G401 (cell line): ENCODE measurements at regions not wholly inside any gene's neighbourhood (a gene's known extent, or its start where the extent isn't known, plus 50 kb on each side); places are given as distances from the start of the nearest gene placed in this dataset.
"Not testable (repeated sequence)": the region's sequence is repeated elsewhere in the genome, so short reads cannot be mapped to it uniquely, and the experiment has no call there.

Experiments used
- DNase-seq: peaks from one replicate; pipeline ENCODE4 v3.0.0-alpha.2; 2015; ENCODE audit warnings: low spot score
- in situ Hi-C: cut with HindIII; loops from 2 replicates; pipeline ENCODE4 v1.10.0; 2016; ENCODE audit warnings: low sequenced_read_pairs, mixed read lengths

GRCh38 chr5:111996574-111996973 lies 239.6 kb upstream of the NREP start:
- in situ Hi-C loops = no loop called here
- no peak for DNase-seq

- no peak for DNase-seq
- in situ Hi-C loops = no loop called here
These were observed 238.7 kb upstream of the NREP start for GRCh38 chr5:111995701-111996100.

- in situ Hi-C loops = no loop called here
- no peak for DNase-seq
These were observed 236.2 kb upstream of the NREP start for GRCh38 chr5:111993242-111993641.

- in situ Hi-C loops = no loop called here
- DNase-seq = no peak
These were observed 227.1 kb upstream of the NREP start for GRCh38 chr5:111984044-111984443.

- in situ Hi-C loops = no loop called here
- no peak for DNase-seq
These were observed 226.5 kb upstream of the NREP start for GRCh38 chr5:111983459-111983858.

GRCh38 chr5:111977436-111977829 lies 220.4 kb upstream of the NREP start:
- no peak for DNase-seq
- in situ Hi-C loops = no loop called here

GRCh38 chr5:111976705-111977435 lies 219.9 kb upstream of the NREP start:
- in situ Hi-C loops = no loop called here
- DNase-seq = no peak

- in situ Hi-C loops = no loop called here
- DNase-seq = peak; percentile 87
These were observed 218.1 kb upstream of the NREP start for GRCh38 chr5:111975133-111975532.

- in situ Hi-C loops = no loop called here
- peak; percentile 60 for DNase-seq
These were observed 217.0 kb upstream of the NREP start for GRCh38 chr5:111973961-111974360.

- in situ Hi-C loops = no loop called here
- no peak for DNase-seq
These were observed 215.6 kb upstream of the NREP start for GRCh38 chr5:111972548-111972947.

- no peak for DNase-seq
- in situ Hi-C loops = no loop called here
These were observed 215.1 kb upstream of the NREP start for GRCh38 chr5:111972080-111972479.

- in situ Hi-C loops = no loop called here
These were observed 211.5 kb upstream of the NREP start for GRCh38 chr5:111968459-111968858.

GRCh38 chr5:111967463-111967862 lies 210.5 kb upstream of the NREP start:
- in situ Hi-C loops = no loop called here
- DNase-seq = no peak

More at GRCh38 chr5:111968459-111968858, 211.5 kb upstream of the NREP start:
- DNase-seq = no peak

GRCh38 chr5:111966290-111966689 lies 209.3 kb upstream of the NREP start:
- in situ Hi-C loops = no loop called here
- DNase-seq = no peak

- in situ Hi-C loops = no loop called here
- DNase-seq = no peak
These were observed 206.6 kb upstream of the NREP start for GRCh38 chr5:111963555-111963954.

- in situ Hi-C loops = no loop called here
- DNase-seq = no peak
These were observed 205.9 kb upstream of the NREP start for GRCh38 chr5:111962906-111963305.

- in situ Hi-C loops = no loop called here
- DNase-seq = no peak
These were observed 204.9 kb upstream of the NREP start for GRCh38 chr5:111961862-111962261.

- in situ Hi-C loops = no loop called here
- no peak for DNase-seq
These were observed 203.7 kb upstream of the NREP start for GRCh38 chr5:111960476-111961215.

- in situ Hi-C loops = no loop called here
- no peak for DNase-seq
These were observed 201.9 kb upstream of the NREP start for GRCh38 chr5:111958851-111959250.

GRCh38 chr5:111956765-111957164 lies 199.8 kb upstream of the NREP start:
- DNase-seq, in situ Hi-C loops: not testable (repeated sequence)
